Transverse colon (tissue), 4 donors: ENCODE measurements at regions not wholly inside any gene's neighbourhood (a gene's known extent, or its start where the extent isn't known, plus 50 kb on each side); places are given as distances from the start of the nearest gene placed in this dataset.

ENCODE experiments used
- CTCF ChIP-seq, 5 experiments: fragments of 200-600 bp in 3 of 5; fragments of 450-650 bp in 2 of 5; sonication (generic) in 3 of 5; IDR thresholded peaks; 1 replicate in 2 of 5; 2 replicates in 3 of 5; pipeline ENCODE4 v1.5.1; 2016 to 2017; ENCODE audit warnings: antibody characterized with exemption in 5 of 5, inconsistent platforms in 3 of 5, mild to moderate bottlenecking in 2 of 5, moderate library complexity in 1 of 5
- POLR2A ChIP-seq: fragments of 450-650 bp; IDR thresholded peaks from one replicate; pipeline ENCODE4 v1.6.1; 2016; ENCODE audit warnings: antibody characterized with exemption, mild to moderate bottlenecking, moderate library complexity
- POLR2AphosphoS5 ChIP-seq, 3 donors: sonication (generic); formaldehyde crosslinking; IDR thresholded peaks; one replicate each; pipeline ENCODE4 v1.6.1; 2016; ENCODE audit warnings: antibody characterized with exemption in 3 of 3

GRCh38 chr6:40760887-40761286 lies 173.7 kb upstream of the LRFN2 start:
- no peak for TF ChIP-seq CTCF (IDR thresholded peaks at IDR 0.05)
- no peak for TF ChIP-seq POLR2AphosphoS5 (IDR thresholded peaks at IDR 0.05)
- TF ChIP-seq POLR2A = no peak
